ENCODE measurements at regions not wholly inside any gene's neighbourhood (a gene's known extent, or its start where the extent isn't known, plus 50 kb on each side); places are given as distances from the start of the nearest gene placed in this dataset.

DNA sequence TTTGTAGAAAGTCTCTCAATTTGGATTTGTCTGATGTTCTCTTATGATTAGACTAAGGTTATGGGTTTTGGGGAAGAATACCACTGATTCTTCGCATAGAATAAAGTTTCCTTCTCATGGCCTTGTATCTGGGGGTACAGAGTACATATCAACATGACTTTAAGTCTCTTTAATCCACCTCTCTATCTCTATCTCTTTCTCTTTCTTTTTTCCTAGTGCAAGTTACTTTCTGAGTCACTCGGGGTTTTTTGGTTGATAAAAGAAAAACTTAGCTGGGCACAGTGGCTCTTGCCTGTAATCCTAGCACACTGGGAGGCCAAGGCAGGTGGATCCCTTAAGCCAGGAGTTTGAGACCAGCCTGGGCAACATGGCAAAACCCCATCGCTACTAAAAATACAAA lies 100.1 kb upstream of the MAP4K3 start:
- no peak for DNase-seq (ENCODE audit: low spot score)

DNA sequence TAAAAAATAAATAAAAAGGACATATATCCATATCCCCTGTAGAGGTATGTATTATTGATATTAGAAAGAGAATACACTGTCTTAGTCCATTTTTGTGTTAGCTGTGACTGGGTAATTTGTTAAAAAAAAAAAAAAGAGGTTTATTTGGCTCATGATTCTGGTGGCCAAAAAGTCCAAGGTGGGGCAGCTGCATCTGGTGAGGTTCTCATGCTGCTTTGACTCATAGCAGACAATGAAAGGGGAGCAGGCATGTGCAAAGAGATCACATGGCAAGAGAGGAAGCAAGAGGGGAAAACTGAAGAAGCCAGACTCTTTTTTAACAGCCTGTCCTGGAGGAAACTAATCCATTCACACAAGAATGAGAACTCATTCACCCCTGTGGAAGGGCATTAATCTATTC lies 101.6 kb upstream of the MAP4K3 start:
- no peak for DNase-seq (ENCODE audit: low spot score)

DNA sequence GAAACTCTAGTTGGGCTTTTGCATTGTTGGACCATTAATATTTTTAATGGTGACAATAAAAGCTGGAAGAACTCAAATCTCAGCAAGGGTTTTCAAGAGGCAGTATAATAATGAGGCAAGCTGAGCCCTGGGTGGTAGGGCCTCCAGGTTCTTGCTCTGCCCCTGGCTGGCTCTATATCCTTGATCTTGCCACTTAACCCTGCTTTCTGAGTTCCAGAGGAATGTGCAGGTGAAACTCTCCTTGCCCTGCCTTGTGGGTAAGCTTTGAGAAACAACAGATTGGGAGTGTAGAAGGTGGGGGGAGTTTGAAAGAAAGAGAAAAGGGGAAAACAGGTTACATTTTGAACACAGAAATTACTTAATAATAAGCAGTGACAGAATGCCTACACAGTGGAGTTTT lies 103.3 kb upstream of the MAP4K3 start:
- no peak for DNase-seq (ENCODE audit: low spot score)

DNA sequence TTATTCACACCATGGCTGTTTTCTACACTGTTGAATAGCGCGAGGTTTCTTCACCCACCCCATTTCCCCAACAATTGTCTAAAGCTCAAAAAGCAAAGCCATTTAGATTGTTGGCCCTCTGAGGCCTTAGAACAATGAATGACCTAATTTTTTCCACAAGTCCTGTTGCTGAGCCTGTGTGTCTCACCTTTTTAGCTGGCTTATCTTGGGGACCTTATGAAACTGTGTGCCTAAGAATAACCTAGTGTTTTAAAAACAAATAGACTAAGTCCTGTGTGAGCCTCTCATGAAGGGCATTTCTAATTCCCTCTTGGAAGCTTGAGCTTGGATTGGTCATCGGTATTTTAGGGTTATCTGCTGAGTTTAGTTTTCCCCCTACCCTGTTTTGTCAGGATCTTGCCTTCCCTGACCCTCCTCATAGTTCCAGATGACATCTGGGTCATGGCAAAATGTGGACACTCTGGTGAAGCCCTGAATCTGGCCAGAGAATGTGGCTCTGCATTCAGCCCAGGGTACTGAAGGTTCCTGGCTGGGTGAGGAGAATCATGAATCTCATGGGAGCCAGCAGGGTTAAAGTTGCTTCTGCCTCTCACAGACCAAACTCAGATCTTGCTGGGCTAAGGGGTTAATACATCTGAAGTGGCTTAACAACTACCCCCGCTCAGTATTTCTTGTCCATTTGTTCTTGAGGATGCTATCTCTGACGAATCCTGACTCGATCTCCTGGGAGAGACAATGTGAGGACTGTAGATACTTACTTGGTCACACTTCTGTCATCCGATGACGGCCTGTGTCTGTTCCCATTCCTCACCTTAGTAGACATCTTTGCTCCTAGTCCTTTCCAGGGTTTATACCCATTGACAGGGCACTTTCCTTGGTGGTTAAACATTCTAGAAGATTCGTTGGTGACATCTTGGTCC lies 104.2 kb upstream of the MAP4K3 start:
- DNase-seq (ENCODE audit: low spot score), result no peak

DNA sequence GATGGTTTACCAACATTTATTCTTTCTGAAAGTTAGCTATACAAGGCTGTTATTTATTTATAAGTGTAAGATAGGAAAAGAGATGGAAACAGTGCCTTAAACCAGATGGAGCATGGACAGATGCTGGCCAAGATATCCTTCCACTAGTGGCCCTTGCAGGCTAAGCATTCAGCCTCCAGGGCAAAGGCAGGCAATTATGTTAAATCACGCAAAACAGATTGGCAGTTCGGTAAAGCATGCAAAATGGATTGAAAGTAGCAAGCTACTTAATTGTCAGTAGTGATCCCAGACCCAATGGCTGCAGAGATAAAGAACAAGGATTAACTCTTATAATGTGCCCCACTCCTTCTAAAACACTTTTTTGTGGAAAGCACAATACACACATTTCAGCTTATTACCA lies 105.4 kb upstream of the MAP4K3 start:
- no peak for DNase-seq (ENCODE audit: low spot score)

DNA sequence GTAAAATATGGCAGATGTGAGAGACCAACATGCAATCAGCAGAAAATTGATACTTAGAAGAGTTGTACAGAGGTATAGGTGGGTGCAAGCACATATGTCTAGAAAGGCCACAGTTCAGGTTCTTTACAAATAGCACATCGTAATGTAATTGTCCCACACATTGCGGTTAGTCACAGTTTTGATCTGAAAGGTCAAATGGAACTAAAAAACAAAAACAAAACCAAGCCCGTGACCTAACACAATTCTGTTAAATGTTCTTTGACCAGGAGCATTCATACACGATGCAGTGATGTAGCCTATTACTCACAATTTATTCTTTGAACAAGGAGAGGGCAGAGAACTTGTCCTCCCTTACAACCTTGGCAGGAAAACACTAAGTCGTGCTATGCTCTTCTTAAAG lies 108.9 kb upstream of the MAP4K3 start:
- DNase-seq (ENCODE audit: low spot score), result no peak

DNA sequence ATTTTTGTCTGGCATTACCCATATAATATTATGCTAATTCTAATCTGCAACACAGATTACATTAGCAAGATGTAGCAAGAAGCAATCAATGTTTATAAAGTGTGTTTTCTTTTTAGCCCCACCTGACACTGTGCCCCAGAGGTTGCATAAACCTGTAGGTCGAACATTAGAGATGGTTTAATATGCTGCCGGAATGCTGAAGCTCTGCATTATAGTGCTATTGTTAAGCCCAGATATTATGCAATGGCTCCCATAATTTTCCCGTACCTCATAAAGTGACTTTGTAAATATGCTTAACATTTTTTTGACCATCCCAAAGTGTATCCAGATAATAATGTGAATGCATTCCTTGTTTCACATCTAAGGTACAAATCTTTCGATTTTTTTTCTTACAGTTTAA lies 109.3 kb upstream of the MAP4K3 start:
- DNase-seq (ENCODE audit: low spot score), result no peak

DNA sequence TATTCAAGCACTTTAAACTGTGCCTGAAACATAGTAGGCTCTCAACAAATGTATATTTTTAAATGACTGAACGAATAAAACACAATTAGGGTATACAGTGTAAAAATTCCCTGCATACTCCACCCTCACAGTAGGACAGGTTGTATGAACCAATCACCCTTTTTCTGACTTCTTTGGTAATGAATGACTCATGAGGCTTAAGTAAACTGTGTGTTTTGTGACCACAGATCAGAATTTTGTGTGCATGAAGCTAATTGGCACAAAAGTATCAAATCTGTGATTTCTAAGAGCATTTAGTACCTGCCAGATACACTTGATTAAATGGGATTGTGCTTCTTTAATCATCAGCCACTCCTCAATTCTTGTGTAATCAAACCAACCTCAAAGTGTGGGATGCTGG lies 109.9 kb upstream of the MAP4K3 start:
- DNase-seq (ENCODE audit: low spot score), result no peak

DNA sequence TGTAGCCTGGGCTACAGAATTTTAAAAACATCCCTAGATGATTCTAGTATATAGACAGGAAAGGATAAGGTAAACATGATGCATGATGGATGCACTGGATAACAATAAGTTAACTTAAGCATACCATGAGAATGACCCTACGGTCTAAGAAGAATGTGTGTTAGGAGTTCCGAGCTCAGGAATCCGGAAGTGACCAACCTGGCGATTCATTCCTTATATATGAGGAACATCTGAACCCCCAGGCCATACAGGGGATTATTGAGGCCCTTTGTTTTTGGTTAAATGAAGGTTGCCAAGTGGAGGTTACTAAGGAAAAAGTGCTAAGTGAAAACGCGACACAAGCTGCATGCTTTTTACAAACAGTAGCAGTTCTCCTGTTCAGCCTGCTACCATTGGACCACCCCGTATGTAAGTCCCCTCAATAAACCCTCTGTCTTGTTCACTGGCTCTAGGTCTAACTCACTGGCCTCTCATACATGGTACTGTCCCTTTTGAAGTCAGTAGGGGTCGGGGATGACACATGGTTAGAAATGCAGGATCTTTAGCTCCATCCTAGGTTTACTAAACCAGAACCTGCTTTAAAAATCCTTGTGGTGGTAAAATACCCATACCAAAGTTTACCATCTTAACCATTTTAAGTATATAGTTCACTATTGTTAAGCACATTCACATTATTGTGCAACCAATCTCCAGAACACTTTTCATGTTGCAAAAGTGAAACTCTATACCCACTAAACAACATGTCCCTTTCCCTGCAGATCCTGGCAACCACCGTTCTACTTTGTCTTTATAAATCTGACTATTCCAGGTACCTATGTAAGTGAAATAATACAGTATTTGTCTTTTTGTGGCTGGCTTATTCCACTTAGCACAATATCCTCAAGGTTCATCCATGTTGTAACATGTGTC lies 111.0 kb upstream of the MAP4K3 start:
- no peak for DNase-seq (ENCODE audit: low spot score)

DNA sequence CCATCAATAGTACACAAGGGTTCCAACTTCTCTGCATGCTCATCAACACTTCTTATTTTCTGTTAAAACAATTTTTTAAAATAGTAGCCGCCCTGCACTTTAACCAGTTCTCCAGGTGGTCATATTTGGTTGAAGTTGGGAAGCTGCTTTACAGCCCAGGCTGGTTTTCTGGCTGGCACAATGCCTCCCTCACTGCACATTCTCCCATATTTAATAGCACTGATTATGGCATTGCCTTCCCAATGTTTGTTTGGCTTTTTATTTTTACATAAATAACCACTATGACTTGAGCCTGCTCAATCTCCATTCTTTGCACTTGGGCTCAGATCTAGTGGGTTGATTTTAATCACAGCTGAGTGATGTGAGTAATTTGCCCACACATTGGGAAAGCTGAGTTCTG lies 111.9 kb upstream of the MAP4K3 start:
- no peak for DNase-seq (ENCODE audit: low spot score)

DNA sequence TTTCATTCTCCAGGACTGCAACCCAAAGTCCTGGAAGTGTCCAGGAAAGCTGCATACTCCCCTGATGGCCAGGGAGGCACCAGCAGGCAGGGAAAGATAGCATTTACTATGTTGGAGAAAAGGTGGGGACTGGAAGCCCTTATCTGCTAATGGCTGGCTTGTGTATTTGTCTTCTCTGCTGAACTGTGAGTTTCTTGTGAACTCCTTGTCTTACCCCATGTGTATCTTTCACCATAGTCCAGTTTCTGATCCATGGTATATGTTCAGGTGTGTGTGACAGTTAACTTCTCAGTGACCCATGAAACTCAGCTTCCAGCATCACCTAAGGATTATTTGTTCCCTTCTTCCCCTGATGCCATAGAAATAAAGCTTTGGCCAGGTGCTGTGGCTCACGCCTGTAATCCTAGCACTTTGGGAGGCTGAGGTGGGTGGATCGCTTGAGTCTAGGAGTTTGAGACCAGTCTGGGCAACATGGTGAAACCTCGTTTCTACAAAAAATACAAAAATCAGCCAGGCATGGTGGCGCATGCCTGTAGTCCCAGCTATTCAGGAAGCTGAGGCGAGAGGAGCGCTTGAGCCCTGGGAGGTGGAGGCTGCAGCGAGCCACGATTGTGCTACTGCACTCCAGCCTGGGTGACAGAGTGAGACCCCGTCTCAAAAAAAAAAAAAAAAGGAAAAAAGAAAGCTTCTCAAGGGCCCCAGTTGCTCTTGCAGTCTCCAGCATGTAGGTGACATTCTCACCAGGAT lies 112.8 kb upstream of the MAP4K3 start:
- DNase-seq (ENCODE audit: low spot score), result no peak

DNA sequence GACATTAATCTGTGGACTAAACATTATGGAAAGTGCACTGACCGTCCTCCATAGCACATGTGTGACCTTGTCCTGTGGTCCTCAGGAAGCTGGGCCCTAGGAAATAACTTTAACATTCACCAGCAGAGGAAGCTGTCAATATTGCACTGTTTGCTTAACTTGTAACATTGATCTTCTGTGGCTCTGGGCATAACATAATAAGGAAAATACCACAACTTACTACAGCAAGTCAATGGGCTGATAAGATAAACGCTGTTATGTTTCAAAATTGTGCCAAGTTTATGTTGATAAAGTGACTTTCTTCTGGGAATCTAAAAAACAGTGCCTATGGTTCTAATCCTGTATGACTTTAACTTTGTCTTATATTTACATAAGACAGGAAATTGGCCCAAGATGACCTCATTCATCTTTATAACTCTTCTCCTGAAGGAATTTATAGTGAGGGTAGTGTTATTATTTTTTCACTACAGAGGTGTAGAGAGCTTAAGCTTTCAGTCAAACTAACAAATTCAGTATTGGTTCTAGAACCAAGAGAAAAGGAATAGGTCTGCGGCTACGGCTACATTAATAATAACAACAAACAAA lies 113.7 kb upstream of the MAP4K3 start:
- no peak for DNase-seq (ENCODE audit: low spot score)

DNA sequence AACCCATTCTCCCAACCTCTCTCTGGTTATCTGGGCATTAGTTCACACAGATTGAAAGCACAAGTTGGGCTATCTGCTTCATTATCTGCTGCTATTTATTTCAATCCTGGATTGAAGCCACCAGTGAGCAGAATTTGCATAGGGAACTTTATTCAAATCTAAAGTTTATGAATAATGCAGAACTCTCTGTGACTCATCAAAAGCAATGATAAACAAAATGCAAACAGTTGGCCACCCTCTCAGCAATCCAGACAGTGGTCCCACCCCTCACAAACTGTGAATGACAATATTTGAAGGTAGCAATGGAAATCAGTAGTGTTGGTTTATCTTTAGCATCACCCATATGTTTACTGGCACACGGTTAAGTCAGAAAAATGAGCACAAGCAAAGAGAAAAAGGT lies 106.8 kb upstream of the TMEM178A start:
- DNase-seq (ENCODE audit: low spot score), result no peak

DNA sequence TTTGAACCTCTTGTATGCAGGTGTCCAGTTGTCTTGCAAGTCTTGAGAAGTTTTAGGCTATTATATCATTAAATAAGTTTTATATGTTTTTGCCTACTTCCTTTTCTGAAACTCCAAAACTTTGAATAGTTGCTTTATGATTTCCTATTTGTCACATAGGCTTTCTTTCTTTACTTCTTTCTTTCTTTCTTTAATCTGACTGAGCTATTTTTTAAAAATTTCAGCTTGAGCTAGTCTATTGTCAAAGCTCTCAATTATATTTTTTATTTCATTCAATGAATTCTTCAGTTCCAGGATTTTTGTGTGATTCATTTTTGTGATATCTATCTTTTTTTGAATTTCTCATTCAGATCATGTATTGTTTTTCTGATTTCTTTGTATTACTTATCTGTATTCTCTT lies 102.1 kb upstream of the TMEM178A start:
- no peak for DNase-seq (ENCODE audit: low spot score)

DNA sequence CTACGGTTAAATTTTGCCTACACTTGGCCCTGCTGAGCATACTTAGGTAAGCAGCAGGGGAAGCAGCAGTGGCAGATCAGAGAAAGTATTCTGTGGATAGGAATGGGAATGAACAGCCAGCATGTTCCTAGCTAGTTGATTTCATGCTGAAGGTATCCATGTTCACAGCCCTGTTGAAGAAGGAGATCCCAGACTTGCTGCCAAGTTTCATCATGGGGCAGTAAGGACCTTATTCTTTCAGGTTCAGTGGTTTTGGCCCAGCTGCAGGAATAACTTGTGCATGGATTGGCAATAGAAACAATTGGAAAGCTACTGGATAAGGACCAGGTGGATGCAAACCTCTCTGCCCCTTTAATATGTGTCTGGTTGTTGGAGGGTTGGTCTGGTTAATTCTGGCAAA lies 98.2 kb upstream of the TMEM178A start:
- DNase-seq (ENCODE audit: low spot score), result no peak

DNA sequence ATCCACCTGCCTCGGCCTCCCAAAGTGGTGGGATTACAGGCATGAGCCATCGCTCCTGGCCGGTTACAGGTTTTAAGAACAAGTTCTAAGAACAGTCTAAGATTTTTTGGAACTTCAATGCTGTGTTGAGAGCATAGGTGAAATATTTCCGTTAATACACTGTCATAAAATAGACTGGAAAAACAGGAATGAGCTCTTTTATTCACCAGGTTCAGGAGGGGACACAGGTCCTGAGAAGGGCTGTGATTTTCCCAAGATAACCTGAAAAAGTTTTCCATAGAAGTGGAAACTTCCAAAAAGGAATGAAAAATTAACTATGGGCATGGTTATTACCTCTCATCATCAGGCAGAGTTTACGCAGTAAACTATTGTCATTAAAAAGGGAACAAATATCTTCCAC lies 97.6 kb upstream of the TMEM178A start:
- no peak for DNase-seq (ENCODE audit: low spot score)

DNA sequence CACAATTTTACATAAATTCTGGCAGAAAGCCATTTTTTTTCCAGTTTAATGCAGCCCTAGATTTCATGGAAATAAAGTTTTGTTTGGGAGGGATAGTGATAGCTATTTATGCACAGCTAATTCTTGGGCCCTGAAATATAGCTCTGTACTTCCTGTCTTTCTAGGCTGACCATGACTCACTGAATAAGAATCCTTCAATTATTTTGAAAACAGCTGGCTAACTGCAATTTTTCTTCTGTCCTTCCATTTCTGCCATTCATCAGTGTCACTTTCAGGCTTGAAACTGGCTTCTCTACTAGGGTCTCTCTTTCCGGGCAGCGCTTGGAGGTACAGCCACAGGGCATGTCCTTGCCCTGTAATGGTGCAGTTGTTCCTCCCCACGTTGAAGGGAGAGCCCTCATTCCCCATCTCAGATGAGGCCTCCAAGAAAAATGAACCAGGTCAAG lies 97.1 kb upstream of the TMEM178A start:
- no peak for DNase-seq (ENCODE audit: low spot score)

DNA sequence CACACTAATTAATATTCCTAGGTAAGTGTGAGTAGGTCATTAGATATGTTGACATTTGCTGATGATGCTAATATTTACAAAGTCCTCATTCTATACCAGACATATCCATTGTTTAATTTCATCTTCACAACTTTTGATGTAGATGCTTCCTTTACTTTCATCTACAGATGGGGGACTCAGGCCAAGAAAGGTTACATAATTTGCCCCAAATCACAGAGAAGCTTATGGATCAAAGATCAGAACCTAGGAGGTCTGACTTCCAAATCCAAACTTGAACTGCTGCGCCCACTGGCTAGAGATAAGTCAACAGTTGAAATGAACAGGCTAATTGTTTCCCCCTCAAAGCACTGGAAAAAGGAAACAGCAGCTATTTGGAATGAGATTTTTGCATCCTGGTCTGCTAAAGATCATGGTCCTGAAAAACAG lies 95.6 kb upstream of the TMEM178A start:
- no peak for DNase-seq (ENCODE audit: low spot score)

DNA sequence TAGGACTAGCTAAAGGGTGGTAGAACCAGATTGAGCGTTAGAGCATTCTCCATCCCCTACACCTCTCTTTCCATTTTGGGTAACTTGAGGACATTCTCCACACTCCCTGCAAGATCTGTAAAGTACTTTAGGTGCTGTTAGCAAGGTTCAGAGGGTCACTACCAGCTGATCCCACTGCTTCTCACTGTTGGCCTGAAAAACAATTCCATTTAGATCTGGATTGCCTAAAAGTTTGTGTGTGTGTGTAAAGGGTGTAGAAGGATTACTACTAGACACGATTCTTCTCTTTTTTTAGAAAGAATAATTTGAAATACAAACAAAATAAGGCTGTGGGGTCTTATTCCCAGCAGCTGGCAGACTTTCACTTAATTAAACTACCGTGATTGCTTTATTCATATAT lies 95.1 kb upstream of the TMEM178A start:
- DNase-seq (ENCODE audit: low spot score), result no peak

DNA sequence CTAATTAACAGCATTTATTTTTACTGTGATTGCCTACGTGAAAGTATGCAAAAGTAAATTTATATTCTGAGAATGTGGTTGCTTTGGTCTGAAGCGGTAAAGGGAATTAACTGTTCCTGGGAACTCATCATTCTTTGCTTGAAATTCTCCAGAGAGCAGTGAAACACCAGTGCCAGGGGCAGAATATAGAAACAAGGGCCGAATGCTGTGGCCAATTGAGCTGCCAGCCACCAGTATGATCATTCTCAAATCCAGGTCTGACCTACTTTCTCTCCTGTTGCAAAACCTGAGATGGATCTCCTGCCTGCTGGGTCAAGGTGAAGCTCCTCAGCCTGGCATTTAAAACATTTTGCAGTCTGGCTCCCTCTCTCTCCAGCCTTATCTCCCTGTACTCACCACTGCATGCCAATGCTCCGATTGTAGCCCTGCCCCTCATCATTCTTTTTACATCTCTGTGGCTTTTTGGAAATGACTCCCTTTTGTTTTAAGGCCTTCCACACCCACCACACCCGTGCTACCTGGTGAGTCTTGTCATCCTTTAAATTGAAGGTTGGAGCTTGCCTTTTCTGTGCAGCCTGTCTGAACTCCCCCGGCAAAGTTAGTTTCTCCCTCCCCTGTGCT lies 94.5 kb upstream of the TMEM178A start:
- no peak for DNase-seq (ENCODE audit: low spot score)

DNA sequence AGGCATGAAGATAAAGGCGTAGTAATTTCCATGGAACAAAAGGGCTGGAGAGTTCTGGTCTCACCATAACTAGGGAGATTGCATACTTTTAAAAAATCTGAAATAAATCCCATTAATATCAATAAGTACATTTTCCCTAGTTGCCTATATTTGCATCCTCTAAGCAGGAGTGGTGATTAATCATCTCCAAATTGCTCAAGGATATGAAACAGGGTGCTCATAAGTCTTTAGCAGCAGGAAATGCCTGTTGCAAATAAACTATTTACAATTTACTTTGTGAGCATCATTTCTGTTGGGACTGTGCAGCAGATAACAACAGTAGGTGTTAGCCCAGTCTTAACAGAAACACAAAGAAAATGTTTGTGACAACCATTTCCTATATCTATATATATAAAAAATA lies 92.4 kb upstream of the TMEM178A start:
- DNase-seq (ENCODE audit: low spot score), result no peak

DNA sequence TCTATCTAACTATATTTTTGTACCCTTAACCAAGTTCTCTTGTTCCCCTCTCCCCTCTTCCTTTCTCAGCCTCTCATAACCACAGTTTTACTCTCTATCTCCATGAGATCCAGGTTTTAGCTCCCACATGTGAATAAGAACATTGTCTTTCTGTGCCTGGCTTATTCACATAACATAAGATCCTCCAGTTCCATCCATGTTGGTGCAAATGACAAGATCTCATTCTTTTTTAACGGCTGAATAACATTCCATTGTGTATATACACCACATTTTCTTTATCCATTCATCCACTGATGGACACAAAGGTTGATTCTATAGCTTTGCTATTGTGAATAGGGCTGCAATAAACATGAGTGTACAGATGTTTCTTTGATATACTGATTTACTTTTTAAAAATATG lies 83.9 kb upstream of the TMEM178A start:
- DNase-seq (ENCODE audit: low spot score), result no peak
